Gastroesophageal sphincter (tissue), 3 donors: ENCODE measurements at regions not wholly inside any gene's neighbourhood (a gene's known extent, or its start where the extent isn't known, plus 50 kb on each side); places are given as distances from the start of the nearest gene placed in this dataset.

Experiments used
- CTCF ChIP-seq, 4 experiments: fragments of 200-600 bp in 2 of 4; fragments of 450-650 bp in 2 of 4; sonication (generic) in 1 of 4; IDR thresholded peaks; one replicate each; pipeline ENCODE4 v1.5.1; 2017 to 2019; ENCODE audit warnings: antibody characterized with exemption in 4 of 4, mild to moderate bottlenecking in 2 of 4, moderate library complexity in 2 of 4
- EP300 ChIP-seq: sonication (generic); formaldehyde crosslinking; IDR thresholded peaks from one replicate; pipeline ENCODE4 v1.6.1; 2017; ENCODE audit warnings: antibody characterized with exemption, mild to moderate bottlenecking
- POLR2A ChIP-seq, 2 donors: fragments of 450-650 bp; IDR thresholded peaks; one replicate each; pipeline ENCODE4 v1.6.1; 2017; ENCODE audit warnings: antibody characterized with exemption in 2 of 2, mild to moderate bottlenecking in 2 of 2, moderate library complexity in 1 of 2
- POLR2AphosphoS5 ChIP-seq: sonication (generic); formaldehyde crosslinking; IDR thresholded peaks from one replicate; pipeline ENCODE4 v1.6.1; 2017; ENCODE audit warnings: antibody characterized with exemption

DNA sequence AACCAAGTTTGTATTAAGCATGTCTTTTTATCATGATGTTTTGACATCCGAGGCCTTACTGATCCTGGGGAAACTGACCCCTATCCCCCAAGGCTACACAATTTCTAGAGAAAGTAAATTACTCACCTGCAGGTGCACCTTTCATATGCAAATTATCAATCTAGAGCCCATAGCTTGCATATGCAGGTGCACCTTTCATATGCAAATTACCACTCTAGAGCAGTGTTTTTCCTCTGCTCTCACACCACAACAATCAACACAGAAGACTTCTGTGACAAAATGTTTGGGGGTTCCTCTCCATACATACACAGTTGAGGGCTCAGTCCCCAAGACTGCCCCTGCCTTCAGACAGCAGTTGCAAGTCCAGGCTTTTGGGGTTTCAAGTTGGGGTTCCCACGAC, 203.7 kb upstream of the RORB start:
- TF ChIP-seq CTCF (IDR thresholded peaks at IDR 0.05) (no peak), POLR2A (IDR thresholded peaks at IDR 0.05) (no peak), POLR2AphosphoS5 (no peak), EP300 (no peak)
